Tongue (tissue), 1 donor: ENCODE measurements at regions not wholly inside any gene's neighbourhood (a gene's known extent, or its start where the extent isn't known, plus 50 kb on each side); places are given as distances from the start of the nearest gene placed in this dataset.

ENCODE experiments used
- DNase-seq: peaks from one replicate; pipeline ENCODE4 v3.0.0-alpha.2; 2015

DNA sequence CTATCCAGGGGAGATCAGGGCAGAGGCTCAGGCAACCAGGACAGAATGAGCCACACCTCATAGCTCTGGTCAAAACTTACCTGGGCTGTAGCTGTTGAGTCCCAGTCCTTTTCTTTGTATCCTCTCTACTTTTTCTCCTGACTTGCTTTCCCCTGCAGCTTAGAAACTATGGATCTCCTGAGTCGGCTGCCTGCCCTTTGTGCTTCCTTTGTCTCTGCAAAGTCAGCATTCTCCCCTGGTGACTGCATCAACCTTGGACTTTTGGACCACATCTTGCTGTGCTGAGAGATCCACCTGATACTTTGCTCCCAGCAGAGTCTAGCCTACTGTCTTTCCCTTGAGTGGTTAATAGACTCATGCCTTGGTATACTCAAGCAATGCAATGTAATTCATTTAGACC is 353.3 kb downstream of the SIPA1L2 start:
- no peak for DNase-seq

DNA sequence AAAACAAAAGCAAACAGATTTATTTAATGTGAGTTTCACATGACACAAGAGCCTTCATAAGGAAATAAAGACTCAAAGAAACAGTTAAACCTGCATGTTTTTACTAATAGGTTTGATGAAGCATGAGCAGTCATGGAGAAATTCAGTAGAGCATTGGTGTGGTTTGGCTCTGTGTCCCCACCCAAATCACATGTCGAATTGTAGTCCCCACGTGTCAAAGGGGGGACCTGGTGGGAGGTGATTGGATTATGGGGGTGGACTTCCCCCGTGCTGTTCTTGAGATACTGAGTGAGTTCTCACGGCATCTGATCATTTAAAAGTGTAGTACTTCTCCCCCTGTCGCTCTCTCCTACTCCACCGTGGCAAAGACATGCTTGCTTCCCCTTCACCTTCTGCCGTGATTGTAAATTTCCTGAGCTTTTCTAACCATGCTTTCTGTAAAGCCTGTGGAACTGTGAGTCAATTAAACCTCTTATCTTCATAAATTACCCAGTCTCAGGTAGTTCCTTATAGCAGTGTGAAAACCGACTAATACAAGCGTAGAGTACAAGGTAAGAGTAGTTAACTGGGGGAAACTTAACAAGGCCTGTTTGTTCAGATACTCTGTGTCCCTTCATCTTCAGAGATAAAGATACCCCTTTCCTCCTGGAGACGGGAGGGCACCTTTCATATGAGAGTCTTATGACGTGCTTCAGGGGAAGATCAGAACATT is 354.8 kb downstream of the SIPA1L2 start:
- no peak for DNase-seq

GRCh38 chr1:232274236-232274855 is 355.6 kb downstream of the SIPA1L2 start:
- no peak for DNase-seq

DNA sequence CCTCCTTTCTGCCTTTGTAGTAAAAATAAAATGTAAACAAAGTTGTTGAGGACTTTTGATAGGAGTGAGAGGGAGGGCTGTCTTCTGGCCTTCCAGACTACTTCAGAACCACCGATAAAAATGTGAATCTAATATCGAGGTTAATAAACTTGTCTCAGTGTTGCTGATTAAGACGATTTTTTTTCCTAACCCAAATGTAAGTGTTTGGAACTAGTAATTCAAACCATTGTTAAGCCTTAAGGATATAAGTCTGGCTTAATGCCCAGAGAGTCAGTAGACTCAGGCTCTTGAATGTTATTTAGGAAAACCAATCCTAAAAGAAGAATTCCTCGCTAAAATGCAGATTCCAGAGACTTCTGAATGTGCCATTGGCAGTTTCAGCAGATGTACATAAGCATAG is 356.9 kb downstream of the SIPA1L2 start:
- DNase-seq = peak; percentile 59

GRCh38 chr1:232271991-232272589 is 357.8 kb downstream of the SIPA1L2 start:
- no peak for DNase-seq

DNA sequence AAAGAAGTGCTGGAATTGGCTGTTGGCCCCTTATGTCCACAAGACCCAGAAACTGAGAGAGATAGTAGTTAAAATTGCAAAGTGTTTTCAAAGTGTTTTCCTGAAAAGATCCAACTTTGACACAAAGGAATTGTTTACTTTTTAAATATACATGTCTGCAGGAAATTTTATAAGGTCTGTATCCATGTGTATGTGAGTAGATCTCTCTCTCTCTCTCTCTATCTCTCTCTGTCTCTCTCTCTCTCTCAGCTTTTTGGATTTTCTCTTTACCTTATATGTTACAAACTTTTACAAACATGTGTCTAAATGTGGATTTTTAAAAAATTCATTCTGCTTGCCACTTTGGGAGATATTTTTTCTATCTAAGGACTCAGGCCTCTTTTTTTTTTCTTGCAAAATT is 358.6 kb downstream of the SIPA1L2 start:
- DNase-seq = no peak

- no peak for DNase-seq
These were observed 359.9 kb downstream of the SIPA1L2 start for GRCh38 chr1:232269988-232270387.

DNA sequence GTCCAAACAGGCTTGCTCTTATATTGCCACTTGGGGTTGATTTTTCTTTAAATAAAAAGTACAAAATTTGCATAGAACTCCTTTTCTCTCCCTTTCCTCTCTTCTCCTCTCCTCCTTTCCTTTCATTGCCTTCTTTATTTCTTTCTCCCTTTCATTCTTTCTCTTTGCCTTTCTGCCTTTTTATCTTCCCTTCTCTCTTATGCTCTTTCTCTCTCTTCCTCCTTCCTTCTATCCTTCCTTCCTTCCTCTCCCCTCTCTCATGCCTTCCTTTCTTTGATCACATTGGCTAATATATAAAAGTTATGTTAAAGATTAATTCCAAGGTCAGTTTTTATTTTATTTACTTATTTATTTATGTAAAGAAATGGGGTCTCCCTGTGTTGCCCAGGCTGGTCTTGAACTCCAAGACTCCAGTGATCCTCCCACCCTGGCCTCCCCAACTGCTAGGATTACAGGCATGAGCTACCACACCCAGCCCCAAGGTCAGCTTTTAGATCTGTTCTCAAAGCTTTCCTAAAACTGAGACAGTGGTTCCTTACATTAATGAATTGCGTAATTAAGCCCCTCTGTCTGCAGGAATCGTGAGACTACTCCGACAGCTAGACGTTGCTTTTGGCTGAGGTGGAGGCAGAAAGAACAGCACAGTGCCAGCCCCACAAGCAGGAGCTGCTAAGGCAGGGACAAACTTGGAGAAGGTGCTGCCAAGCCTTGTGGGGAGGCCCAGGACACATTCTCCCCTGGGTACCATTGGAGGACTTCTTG is 361.9 kb downstream of the SIPA1L2 start:
- DNase-seq = no peak

DNA sequence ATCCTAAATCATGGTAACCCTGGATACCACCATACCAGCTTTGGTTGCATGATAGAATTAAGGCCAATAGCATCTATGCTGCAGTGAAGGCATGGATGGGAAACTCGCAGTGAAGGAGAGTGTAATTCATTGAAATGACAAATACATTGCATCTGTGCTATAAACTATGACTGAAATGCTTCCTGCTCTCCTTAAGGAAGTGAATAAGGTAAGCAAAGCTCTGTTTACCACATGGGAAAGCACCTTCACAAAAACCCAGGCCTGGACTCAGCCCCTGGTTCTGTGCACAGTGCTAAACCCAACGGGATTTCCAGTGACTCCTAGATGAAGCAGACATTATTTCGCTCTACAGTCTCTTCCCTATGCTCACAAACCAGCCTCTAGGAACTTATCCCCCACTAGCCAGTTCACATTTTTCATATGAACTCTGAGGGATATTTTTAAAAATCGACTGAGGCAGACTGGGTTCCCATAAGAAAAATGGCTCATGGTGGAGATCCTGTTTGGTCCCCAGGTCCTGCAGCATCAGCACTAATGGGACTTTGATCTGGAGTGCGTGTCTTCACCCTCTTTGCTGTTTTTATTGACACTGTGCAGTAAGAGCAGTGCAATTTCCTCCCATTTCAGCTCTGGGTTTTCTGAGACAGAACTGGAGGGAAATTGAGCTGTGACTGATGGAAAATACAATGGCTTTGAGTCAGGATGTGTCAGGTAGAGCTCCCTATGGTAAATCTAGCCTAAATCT is 362.7 kb downstream of the SIPA1L2 start:
- DNase-seq = no peak

- DNase-seq = no peak
These were observed 366.5 kb downstream of the SIPA1L2 start for GRCh38 chr1:232263452-232263851.

GRCh38 chr1:232262991-232263390 is 366.9 kb downstream of the SIPA1L2 start:
- no peak for DNase-seq

DNA sequence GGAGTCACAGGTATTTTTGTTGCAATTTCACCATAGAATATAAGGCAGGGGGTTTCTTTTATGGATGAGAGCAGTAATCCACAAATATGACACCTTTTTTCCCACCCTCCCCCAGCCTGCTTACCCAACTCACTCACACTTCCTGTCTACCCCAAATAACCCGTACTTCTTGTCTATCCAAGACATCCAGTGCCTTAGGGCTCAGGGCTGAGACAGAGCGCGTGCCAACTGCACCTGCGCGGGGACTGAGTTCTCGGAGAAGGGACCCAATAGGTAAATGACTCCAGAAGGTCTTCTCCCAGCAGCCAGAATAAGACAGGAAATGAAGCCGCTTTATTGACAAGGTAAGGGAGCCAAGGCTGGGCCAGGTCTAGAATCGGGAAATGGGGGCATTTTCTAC is 369.1 kb downstream of the SIPA1L2 start:
- DNase-seq = peak; percentile 37

DNA sequence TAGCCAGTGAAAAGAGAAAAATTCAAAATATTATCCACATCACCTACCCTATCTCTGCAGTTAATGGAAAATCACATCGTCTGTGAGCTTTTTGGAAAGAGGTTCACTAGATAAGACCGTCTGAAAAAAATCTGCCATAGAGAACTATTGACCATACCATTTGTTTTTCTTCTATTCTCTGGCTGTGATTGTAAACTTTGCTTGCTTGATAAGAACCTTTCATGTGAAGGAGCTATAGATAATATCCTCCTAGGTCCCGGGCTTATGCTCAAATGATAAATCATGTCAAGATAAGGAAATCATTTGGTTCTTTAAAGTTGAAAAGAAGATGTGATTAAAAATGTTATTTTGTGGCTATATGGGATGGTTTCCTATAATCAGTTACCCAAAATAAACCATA is 369.9 kb downstream of the SIPA1L2 start:
- DNase-seq = no peak

DNA sequence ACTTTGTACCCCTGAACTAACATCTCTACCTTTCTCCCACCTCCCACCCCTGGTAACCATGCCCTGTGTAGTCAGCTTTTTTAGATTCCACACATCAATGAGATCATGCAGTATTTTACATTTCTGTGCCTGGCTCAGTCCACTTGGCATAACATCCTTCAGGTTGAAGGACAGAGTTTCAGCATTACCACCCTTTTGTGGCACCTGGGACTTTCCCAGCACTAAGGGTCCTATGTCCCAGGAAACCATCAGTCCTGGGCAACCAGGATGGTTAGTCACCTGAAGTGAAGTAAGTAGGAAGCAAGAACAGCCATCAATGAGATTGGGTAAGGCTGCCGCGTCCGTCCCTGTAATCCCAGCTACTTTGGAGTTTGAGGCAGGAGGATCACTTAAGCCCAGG is 370.6 kb downstream of the SIPA1L2 start:
- no peak for DNase-seq

- DNase-seq = no peak
These were observed 377.3 kb downstream of the SIPA1L2 start for GRCh38 chr1:232252546-232253118.

DNA sequence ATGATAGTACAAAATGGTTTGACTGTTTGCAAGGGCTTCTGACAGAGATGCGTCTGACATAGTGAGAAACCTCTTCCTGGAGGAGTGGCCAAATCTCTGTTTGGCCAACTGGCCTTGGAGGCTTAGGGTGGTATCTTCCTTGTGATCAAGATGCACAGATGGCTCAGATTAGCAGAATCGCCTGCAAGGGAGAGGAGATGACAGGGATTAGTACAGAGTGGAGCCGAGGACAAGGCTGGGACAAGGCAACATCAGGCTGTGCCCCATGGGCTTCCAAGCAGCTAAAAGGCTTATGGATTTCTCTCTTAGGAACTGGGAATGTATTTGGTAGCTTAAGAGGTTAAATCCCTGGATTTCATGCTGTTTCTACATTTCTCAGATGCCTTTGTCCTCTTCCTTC is 379.1 kb downstream of the SIPA1L2 start:
- no peak for DNase-seq

DNA sequence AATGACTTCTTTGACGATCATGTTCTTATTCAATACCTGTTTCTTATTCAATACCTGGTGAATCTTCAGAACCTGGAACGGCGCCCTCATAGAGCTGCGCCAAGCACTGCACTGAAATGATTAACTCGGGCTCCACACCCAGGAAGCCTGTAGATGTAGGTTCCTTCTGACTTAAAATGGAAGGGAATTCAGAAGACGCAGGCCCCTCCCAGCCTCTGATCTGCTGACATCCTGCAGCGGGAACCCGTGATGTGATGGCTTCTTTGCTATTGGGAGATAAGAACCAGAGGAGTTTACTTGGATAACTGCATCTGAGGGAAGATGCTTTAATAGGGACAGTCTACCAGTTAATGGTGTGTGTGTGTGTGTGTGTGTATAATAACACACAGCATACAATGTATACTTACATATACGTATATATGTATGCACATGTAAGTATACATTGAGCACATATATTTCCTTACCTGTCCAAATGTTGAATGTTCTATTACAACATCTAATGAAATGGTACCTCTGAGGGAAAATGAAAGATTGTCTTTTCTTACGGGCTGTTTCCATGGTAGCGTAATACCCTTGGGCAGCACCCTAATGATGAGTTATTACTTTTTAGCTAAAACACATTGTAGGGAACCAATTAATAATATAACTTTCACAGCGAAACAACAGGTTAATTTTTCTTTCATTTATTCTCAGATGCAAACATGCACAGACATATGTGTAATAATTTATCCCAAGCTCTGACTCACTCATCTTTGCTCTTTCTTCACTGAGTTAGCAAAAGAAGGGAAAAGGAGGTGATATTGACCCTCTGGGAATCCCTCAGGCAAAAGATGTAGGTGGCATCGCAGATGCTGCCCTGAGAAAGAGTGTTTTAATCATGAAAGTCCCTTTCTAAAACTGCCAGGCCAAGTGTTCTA is 379.8 kb downstream of the SIPA1L2 start:
- no peak for DNase-seq

DNA sequence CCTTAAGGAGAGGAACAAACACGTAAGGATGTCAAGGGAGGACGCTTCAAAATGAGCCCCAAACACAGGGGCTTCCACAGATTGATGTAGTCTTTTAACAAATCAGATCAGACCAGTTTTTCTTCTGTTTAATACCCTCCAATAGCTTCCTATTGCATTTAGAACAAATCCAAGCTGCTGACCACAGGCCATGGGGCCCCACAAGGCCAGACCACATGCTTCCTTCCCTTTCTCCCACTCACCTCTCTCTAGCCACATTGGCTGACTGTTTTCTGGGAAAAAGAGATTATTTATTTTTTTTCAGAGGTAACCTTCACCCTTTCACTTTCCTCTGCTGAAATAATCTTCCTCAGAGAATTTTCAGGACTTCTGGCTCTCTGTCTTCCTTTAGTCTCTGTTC is 380.6 kb downstream of the SIPA1L2 start:
- no peak for DNase-seq

DNA sequence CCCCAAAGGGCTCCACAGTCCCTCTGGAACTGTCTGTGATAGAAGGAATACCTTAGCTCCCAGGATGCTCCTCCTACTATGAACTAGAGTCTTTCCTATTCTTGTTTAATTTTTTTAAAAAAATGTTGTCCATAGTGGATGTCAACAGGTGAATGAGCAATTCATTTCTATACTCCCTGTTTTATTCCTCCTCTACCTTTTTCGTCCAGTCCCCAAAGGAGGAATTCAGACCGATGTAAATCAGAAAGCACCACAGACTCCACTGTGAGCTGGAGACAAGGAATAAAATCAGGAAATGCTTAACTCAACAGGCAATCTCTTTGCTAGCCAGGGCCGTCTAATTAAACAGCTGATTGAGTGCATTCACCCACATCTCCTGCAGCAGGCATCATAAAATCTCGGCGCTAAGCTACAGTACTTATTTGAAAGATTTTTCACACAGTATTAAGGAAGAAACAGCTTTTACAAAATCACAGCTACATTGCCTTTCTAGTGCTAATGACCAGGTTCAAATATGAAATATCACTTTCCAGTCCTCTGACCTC is 381.6 kb downstream of the SIPA1L2 start:
- no peak for DNase-seq

- DNase-seq = no peak
These were observed 382.3 kb downstream of the SIPA1L2 start for GRCh38 chr1:232247669-232248068.

GRCh38 chr1:232244426-232244825 is 385.5 kb downstream of the SIPA1L2 start:
- peak; percentile 24 for DNase-seq
